ENCODE measurements at regions not wholly inside any gene's neighbourhood (a gene's known extent, or its start where the extent isn't known, plus 50 kb on each side); places are given as distances from the start of the nearest gene placed in this dataset.

GRCh38 chr6:112821476-112821875, 474.3 kb downstream of the RFPL4B start:
- no peak for TF ChIP-seq CTCF (IDR thresholded peaks at IDR 0.05)
- TF ChIP-seq POLR2A (IDR thresholded peaks at IDR 0.05) = no peak
